HG03520 (cell line): ENCODE measurements at regions not wholly inside any gene's neighbourhood (a gene's known extent, or its start where the extent isn't known, plus 50 kb on each side); places are given as distances from the start of the nearest gene placed in this dataset.
"Not testable (repeated sequence)": the region's sequence is repeated elsewhere in the genome, so short reads cannot be mapped to it uniquely, and the experiment has no call there.

Experiments
- ATAC-seq: cut with Tn5 transposase; IDR thresholded peaks from one replicate; pipeline ENCODE4 v1.9.1; 2021; ENCODE audit warnings: mild to moderate bottlenecking, moderate library complexity; ENCODE audit not compliant: unreplicated experiment

DNA sequence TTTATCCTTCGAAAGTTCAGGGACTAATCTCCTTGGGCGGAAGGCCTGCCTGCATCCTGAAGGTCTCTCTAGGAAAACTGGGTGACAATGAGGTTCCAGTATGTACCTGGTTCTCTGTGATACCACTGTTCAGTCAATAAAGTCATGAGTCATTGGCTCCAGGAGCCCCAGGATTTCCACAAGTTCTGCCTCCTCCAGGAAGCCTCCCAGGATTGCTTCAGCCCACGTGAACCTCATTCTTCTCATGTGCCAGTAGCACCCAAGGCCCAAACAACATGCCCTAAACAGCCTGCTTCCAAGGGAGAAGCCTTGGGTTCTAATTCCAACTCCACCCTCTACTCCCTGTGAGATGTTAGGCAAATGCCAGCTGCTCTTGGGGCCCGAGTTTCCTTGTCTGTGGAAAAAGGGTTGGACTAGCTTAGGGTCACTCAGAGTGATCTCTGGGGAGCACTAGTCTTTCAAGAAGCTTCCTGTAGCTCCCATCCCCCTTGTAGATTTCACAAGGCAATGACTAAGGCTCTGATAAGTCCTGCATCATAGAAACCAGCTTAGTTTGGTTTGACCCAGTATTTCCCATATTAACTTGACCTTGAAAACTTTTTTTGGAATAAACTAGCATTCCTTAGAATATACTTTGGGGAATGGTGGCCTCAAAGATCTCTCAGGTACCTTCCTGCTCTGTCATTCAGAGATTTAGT, 118.3 kb upstream of the ATP2B2 start:
- ATAC-seq = no peak

DNA sequence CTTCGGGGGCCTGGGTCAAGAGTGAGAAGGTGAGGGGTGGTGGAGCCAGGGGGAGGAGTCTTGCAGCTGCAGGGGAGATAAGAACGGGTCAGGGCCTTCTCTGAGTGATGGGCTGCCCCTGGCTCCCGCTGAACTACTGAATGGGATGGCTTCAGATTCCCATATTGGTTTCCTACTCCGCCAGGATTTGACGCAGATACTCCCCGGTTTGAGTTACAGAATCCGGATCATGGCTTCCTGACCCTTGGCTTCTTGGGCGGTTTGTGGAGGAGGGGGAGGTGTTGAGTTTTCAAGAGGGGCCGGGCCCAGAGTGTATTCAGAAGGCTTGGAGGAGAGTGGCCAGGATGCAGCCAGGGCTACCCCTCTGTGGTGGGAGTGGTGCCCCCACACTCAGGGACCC, 119.9 kb upstream of the ATP2B2 start:
- no peak for ATAC-seq

DNA sequence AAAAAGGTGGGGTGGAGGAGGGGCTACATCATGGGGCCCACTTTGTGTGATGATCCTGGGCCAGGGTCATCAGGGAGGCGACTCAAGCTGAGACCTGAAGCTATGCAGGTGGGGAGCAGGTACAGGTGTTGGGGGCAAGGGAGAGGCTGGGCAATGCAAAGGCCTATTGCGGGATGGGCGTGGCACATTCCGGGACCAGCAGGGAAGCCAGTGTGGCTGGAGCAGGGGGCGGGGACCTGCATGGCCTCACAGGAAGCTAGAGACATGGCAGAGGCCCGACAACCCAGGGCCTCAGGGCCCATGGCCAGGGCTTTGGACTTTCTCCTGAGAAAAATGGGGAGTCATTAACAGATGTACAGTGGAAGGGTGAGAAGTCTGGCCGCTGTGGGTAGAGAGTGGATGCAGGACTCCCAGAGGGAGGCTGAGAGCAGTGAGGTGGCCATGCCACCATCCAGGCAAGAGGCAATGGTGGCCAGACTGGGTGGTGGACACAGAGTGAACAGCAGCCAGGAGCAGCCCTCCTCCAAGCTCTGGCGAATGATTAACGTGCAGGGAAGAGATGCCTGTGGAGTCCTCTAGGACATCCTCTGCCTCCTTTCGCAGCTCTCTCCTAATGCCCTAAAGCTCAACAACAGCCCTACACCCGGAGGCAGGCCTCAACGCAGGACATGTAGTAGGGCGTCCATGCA, 122.6 kb upstream of the ATP2B2 start:
- no peak for ATAC-seq

DNA sequence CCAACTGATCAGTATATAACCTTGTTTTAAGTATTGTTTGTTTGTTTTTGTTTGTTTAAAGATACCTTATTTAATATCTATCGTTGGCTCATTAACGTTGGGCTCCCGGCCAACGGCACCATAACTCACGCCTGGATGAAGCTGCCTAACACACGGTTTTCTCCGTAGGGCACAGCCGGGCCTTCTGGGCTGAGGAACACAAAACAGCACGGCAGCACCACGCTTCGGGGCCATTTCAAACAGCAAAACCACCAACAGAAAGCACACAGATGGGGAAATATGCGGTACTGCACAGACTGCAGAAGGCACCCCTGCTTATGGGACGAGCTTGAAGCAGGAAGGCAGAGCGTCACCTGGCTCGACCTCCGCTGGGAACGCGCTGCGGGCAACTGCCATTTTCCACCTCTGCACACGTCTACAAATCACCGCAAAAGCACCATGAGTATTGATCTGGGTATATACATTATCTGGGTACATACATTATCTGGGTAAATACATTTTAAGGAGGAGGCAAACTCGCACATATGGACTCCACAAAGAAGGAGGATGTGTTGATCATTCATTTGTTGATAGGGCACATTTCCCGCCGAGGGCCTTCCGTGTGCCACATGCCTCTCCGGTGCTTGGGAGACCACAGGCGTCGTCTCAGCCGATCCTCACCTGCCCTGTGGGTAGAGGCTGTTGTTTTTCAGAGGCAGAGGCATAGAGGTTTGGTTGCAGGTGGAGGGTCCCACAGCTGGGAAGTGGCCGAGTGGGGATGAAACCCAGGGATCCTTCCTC, 123.7 kb upstream of the ATP2B2 start:
- ATAC-seq = no peak

DNA sequence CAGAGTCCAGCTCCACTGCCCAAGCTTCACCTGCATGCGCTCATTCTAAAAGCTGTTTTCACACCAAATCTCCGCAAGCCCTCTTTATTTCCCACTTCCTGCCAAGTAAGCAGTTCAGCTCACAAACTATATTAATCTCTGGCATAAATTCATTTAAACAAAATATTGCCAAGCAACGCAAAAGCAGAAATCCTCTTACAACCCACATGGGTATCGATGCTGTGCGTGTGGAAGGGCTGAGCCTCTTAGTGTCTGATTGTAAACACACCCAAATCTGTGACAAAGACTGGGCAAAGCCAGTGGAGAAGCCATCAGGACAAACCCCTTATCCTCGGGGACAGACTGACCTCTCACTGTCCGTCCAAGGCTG, 124.3 kb upstream of the ATP2B2 start:
- no peak for ATAC-seq

DNA sequence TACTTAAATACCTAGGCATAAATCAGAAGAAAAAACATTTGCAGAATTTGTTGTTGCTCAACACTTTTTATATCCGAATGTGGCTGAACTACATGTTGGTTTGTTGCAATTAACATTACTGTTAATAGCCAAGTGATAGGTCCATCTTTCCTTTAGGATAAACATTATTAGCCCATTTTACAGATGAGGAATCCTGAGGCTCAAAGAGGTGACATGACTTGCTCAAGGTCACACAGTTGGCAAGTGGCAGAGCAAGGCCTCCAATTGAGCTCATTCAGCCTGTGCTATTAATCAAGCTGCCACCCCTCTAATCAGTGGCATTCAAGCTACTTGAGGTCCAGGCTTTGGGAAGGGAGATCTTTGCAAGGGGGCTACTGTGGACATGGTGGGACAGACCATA, 125.8 kb upstream of the ATP2B2 start:
- ATAC-seq = no peak

DNA sequence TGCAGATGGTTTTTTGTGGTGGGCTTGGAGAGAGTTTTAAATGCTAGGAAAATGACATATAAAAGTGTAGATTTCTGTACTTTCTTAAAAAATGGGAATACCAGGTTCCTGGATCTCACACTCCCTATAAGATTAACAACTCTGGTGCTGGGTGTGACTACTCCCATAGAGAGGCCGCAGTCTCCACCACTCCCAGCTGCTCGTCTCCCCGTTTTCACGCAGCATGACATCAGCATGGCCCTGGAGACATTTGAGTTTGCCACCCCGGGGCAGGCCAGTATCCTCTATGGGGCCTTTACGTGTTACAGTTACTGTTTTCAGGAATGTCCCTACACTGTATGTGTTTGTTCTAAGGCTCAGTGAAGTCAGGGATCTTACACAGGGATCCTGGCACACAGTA, 126.7 kb upstream of the ATP2B2 start:
- no peak for ATAC-seq

DNA sequence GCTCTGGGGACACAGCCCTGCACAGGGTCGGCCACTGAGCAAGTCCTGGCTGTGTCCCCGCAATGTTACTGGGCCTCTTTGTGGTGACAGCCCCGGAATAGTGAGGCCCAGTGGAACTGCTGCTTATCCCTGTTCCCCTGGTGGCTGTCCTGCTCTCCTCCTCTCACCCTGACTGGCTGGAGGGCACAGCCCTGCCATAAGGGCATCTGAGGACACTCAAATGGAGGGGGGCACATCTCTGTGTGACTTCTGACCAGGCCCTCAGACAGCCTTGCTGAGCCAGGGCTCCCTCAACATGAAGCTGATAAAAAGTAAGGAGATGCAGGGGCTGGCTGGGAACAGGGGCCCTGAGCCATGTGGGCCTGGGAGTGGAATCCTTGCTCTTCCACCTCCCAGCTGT, 127.4 kb upstream of the ATP2B2 start:
- ATAC-seq = no peak

DNA sequence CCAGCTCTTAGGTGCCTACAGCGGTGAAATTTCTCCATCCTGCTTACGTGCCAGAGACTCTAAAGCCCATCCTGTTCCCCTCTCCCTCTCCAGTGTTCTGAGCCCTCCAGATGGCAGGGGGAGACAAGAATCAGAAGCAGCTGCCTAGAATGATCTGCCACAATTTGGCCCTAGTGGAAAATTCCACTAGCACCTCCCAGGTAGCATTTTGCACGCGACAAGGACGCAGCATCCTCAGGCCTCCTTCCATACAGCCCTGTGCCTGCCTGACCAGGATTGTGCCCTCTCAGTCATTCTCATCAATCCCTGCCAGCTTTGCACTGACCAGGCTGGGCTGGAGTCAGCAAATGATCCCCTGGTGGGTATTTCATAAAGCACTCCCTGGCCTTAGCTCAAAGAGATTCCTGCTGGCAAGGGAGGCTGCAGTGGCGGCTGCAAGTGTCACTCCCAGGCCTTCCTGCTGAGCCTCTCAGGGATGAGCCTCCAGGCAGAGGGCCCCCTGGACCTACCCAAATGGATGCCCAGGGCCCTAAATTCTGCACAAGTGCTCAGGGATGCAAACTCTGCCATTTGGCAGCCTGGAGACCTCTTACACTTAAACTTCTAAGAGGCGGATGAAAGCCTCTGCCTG, 130.2 kb upstream of the ATP2B2 start:
- no peak for ATAC-seq

DNA sequence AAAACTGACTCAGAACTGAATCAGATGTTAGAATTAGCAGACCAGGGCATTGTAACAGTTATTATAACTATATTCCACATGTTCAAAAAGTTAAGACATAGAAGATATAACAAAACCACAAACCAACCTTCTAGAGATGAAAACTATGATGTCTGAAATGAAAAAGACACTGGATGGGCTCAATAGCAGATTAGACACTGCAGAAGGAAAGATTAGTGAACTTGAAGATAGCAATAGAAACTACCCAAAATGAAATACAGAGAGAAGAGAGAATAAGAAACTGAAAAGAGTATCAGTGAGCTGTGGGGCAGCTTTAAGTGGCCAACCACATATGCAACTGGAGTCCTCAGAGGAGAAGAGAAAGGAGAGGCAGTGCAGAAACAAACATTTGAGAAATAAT, 132.0 kb upstream of the ATP2B2 start:
- ATAC-seq = no peak

DNA sequence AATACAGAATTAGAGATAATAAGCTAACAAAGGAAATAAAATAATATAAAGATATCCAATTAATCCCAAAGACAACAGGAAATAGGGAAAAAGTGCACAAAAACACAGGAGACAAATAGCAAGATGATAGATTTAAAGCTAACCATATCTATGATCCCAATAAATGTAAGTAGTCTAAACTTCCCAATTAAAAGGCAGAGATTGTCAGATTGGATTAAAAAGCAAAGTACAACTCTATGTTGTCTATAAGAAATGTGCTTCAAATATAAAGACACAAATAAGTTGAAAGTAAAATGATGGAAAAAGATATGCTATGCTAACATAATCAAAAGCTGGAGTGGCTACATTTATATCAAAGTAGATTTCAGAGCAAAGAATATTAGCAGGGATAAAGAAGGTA, 133.1 kb upstream of the ATP2B2 start:
- no peak for ATAC-seq

DNA sequence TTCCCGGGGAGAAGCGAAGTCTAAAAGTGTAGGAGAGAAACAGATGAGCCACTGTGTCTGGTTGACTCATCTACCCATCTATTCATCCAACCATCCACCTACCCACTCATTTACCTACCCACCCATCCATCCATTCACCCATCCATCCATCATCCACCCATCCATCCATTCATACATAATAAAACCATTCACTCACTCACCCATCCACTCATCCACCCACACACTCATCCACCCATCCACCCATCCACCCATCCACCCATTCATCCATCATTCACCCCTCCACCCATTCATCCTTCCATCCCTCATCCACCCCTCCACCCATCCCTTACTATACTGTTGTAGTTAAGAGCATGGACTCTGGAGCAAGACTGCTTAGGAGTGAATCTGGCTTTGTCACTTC, 136.4 kb upstream of the ATP2B2 start:
- no peak for ATAC-seq

DNA sequence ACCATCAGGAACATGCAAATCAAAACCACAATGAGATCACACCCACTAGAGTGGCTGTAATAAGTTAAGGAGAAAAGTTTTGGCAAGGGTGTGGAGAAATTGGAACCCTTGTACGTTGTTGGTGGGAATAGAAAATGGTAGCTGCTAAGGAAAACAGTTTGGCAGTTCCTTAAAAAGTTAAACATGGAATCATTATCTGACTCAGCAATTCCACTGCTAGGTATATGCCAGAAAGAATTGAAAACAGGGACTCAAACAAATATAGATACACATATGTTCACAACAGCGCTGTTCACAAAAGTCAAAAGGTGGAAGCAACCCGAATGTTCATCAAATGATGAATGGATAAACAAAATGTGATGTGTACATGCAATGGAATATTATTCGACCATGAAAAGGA, 138.8 kb upstream of the ATP2B2 start:
- no peak for ATAC-seq

DNA sequence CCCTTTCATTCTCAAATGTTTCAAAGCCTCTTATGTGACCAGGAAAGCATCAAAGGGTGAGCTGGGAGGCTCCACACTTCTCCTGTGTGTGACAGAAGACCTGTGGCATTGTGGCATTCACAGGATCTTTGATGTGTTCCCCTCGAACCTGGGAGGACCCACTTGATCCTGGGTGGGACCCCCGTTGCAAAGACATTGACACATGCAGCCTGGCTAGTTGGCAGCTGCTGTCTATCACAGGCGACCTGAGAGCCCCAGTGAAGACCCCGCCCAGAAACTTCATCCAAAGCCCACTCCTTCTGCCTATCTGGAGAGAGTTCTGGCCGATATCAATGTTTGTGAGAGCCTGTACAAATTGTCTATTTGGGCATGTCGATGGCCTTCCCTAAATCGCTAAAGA, 140.4 kb upstream of the ATP2B2 start:
- ATAC-seq = no peak

DNA sequence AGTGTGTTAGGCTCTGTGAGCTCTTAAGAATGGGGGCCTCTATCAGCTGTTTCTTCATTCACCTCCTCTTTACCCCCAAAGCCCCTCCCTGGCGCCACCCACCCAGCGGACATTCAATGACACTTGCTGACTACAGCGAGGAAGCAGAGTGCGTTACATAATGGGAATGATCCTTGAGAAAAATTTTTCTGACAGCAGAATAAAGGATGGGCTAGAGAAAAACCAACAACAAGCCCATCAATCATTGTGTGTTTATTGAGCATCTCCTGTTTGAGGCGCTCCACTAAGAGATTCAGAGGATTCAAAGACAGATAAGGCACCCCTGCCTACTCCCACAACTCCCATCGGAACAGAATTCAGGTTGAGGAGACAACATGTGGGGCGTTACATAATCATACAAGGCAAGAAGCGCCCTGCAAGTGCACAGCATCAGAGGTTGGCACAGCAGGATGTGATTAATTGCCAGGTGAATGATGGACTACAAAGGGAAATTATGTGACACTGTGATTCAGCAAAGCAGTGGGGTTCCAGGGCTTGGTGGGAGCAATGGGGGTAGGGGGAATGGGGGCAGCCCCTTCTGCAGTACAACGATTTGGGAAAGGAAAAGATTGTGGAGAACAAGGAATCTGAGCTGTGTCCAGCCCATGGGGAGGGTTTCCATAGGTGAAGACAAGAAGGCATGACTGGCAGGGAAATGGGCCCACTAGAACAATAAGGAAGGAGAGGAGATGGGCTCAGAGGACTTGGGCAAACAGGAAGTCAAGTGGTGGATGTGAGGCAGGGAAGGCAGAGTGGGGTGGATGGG, 141.3 kb upstream of the ATP2B2 start:
- ATAC-seq = no peak

DNA sequence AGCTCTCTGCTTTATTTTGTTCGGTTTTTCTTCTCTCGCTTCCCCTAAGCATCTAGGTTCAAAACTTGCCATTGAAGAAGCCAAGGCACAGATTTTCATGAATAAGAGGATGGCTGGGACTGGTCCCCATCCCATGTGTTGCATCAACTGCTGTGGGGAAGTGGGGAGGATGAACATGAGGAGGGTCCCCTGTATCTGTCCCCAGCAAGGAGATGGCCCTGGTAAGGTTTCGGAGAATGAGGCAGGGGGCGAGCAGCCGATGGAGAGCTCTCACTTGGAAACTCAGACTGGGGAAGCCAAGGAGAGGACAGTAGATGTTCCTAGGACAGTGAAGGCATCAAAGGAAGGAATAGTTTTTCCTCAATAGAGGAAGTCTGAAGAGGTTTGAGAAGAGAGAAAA, 142.0 kb upstream of the ATP2B2 start:
- no peak for ATAC-seq

DNA sequence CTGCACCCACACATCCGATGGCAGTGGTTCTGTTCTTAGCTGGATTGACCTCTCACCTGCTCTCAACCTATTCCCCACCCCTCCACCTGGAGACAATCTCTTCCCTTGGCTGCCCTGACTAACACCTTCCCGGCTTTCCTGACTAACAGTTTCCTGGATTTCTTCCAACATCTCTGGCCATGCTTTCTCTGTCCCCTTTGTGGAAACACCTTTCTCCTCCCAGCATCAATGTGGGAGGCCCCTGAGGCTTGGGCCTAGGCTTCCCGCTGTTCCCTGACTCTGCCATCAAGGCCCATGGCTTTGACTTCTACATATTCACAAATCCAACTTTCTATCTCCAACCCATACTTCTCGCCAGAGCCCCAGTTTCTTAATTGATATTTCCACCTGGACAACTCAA, 142.8 kb upstream of the ATP2B2 start:
- no peak for ATAC-seq

DNA sequence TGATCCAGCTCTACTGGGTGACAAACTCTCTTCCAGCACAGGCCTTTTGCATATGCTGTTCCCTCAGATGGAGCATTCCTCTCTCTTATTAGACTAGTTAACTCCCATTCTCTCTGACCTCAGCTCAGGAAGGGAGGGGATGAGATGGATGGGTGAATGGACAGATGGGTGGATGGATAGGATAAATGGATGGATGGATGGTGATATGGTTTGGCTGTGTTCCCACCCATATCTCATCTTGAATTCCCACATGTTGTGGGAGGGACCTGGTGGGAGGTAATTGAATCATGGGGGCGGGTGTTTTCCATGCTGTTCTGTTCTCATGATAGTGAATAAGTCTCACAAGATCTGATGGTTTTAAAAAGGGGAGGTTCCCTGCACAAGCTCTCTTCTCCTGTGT, 144.1 kb upstream of the ATP2B2 start:
- not testable (repeated sequence) for ATAC-seq

DNA sequence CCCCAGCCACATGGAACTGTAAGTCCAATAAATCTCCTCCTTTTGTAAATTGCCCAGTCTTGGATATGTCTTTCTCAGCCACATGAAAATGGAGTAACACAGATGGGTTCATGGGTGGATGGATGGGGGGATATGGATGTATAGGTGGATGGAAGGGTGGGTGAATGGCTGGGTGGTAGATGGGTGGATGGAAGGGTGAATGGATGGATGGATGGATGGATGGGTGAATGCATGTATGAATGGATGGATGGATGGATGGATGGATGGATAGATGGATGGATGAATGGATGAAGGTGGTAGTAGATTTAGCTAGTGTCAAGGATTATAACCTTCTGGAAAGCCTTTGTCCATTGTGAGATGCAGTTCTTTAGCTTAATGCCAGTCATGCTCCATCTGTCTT, 146.1 kb upstream of the ATP2B2 start:
- ATAC-seq = no peak

DNA sequence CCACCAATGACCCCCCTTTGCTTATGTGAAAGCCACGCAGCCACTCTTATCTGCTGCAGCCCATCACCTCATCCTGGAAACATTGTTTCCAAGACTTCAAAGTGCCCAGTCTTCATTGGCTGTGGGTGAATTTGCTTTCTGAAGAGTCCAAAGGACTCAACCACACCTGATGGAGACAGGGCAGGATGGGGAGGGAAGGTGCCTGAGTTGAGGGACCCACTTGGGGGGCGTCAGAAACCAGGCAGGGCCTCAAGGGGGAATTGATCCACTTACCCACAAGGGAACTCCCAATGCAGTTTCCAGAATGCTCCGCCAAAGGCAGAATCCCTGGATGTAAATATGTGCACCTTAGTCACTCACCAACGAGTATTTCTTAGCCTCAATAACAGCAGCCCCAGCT, 147.9 kb upstream of the ATP2B2 start:
- no peak for ATAC-seq
